ENCODE measurements at regions not wholly inside any gene's neighbourhood (a gene's known extent, or its start where the extent isn't known, plus 50 kb on each side); places are given as distances from the start of the nearest gene placed in this dataset.

- H4K20me1 ChIP-seq (ENCODE audit: insufficient read depth): no peaks in the 10 kb centered on the region
- no peak for TF ChIP-seq MXI1 (conservative IDR thresholded peaks at IDR 0.05; ENCODE audit: poor library complexity, severe bottlenecking)
Observed at GRCh38 chr4:170657761-170658160, 568.0 kb upstream of the AADAT start.

GRCh38 chr4:170656506-170656905 lies 566.8 kb upstream of the AADAT start:
- no peak overlapping the region for H2AFZ ChIP-seq (ENCODE audit: low read depth, low read length)
- H4K20me1 ChIP-seq (ENCODE audit: insufficient read depth): no peaks in the 10 kb centered on the region
- no peak for TF ChIP-seq REST (IDR thresholded peaks at IDR 0.05; ENCODE audit: borderline replicate concordance)
- peak; percentile 27 for TF ChIP-seq POLR2AphosphoS5 (IDR thresholded peaks at IDR 0.05)
- no peak for TF ChIP-seq CTCF (IDR thresholded peaks at IDR 0.05; ENCODE audit: poor library complexity, severe bottlenecking)
- TF ChIP-seq MXI1 (conservative IDR thresholded peaks at IDR 0.05; ENCODE audit: poor library complexity, severe bottlenecking): no peak
- TF ChIP-seq EP300 (conservative IDR thresholded peaks at IDR 0.05; ENCODE audit: poor library complexity, severe bottlenecking): peak; percentile 76
- no peak for TF ChIP-seq SMC3 (conservative IDR thresholded peaks at IDR 0.05; ENCODE audit: poor library complexity)
- H3K9ac ChIP-seq (ENCODE audit: low read length): no peak overlapping the region
- H3K27ac ChIP-seq (ENCODE audit: low read length): no peak overlapping the region
- H3K27me3 ChIP-seq (ENCODE audit: insufficient read depth, low read depth, low read length): no peaks in the 10 kb centered on the region
- H3K79me2 ChIP-seq (replicated peaks; ENCODE audit: insufficient read depth, low read length): no peaks in the 10 kb centered on the region
- H3F3A ChIP-seq (ENCODE audit: insufficient read depth, low read length, poor library complexity, severe bottlenecking): no peaks in the 10 kb centered on the region
- H3K4me3 ChIP-seq (ENCODE audit: low read length): no peak overlapping the region
- no peaks in the 10 kb centered on the region for H3K9me2 ChIP-seq (ENCODE audit: insufficient read depth, low read length)
- H3K9me3 ChIP-seq (ENCODE audit: low read length): no peaks in the 10 kb centered on the region
- no peak overlapping the region for H3K4me2 ChIP-seq (ENCODE audit: low read length)
- no peaks in the 10 kb centered on the region for H3K36me3 ChIP-seq (ENCODE audit: insufficient read depth, low read length)

More at GRCh38 chr4:170657761-170658160, 568.0 kb upstream of the AADAT start:
- no peak overlapping the region for H3K4me2 ChIP-seq (ENCODE audit: low read length)
- no peaks in the 10 kb centered on the region for H3K36me3 ChIP-seq (ENCODE audit: insufficient read depth, low read length)
- H3K9ac ChIP-seq (ENCODE audit: low read length): no peak overlapping the region
- H3K9me2 ChIP-seq (ENCODE audit: insufficient read depth, low read length): no peaks in the 10 kb centered on the region
- H3K27ac ChIP-seq (ENCODE audit: low read length): no peak overlapping the region
- no peaks in the 10 kb centered on the region for H3F3A ChIP-seq (ENCODE audit: insufficient read depth, low read length, poor library complexity, severe bottlenecking)
- no peak overlapping the region for H2AFZ ChIP-seq (ENCODE audit: low read depth, low read length)
- no peaks in the 10 kb centered on the region for H3K27me3 ChIP-seq (ENCODE audit: insufficient read depth, low read depth, low read length)
- H3K4me3 ChIP-seq (ENCODE audit: low read length): no peak overlapping the region
- no peaks in the 10 kb centered on the region for H3K79me2 ChIP-seq (replicated peaks; ENCODE audit: insufficient read depth, low read length)
- H3K9me3 ChIP-seq (ENCODE audit: low read length): no peaks in the 10 kb centered on the region

- TF ChIP-seq EP300 (conservative IDR thresholded peaks at IDR 0.05; ENCODE audit: poor library complexity, severe bottlenecking): no peak
- no peak for TF ChIP-seq CTCF (IDR thresholded peaks at IDR 0.05; ENCODE audit: poor library complexity, severe bottlenecking)
- TF ChIP-seq MXI1 (conservative IDR thresholded peaks at IDR 0.05; ENCODE audit: poor library complexity, severe bottlenecking): no peak
- TF ChIP-seq EZH2 (IDR thresholded peaks at IDR 0.05; ENCODE audit: borderline replicate concordance, insufficient read depth, low read length, poor library complexity, severe bottlenecking): no peak
- TF ChIP-seq REST (IDR thresholded peaks at IDR 0.05; ENCODE audit: borderline replicate concordance): no peak
- no peak for TF ChIP-seq RAD21 (conservative IDR thresholded peaks at IDR 0.05)
- TF ChIP-seq POLR2AphosphoS5 (IDR thresholded peaks at IDR 0.05): no peak
- TF ChIP-seq TAF1 (IDR thresholded peaks at IDR 0.05; ENCODE audit: low read depth): no peak
- Histone ChIP-seq H4K20me1 (ENCODE audit: insufficient read depth) (no peaks in the 10 kb centered on the region), H2AFZ (ENCODE audit: low read depth, low read length) (no peak overlapping the region), H3K27ac (ENCODE audit: low read length) (no peak overlapping the region), H3K9me2 (ENCODE audit: insufficient read depth, low read length) (no peaks in the 10 kb centered on the region), H3F3A (ENCODE audit: insufficient read depth, low read length, poor library complexity, severe bottlenecking) (no peaks in the 10 kb centered on the region), H3K27me3 (ENCODE audit: insufficient read depth, low read depth, low read length) (no peaks in the 10 kb centered on the region), H3K9me3 (ENCODE audit: low read length) (no peaks in the 10 kb centered on the region), H3K36me3 (ENCODE audit: insufficient read depth, low read length) (no peaks in the 10 kb centered on the region), H3K9ac (ENCODE audit: low read length) (no peak overlapping the region), H3K79me2 (replicated peaks; ENCODE audit: insufficient read depth, low read length) (no peaks in the 10 kb centered on the region), H3K4me3 (ENCODE audit: low read length) (no peak overlapping the region), H3K4me2 (ENCODE audit: low read length) (no peak overlapping the region)
Observed at GRCh38 chr4:170652571-170652970, 562.8 kb upstream of the AADAT start.
